ENCODE measurements at regions not wholly inside any gene's neighbourhood (a gene's known extent, or its start where the extent isn't known, plus 50 kb on each side); places are given as distances from the start of the nearest gene placed in this dataset.

- no peak for TF ChIP-seq EZH2 (IDR thresholded peaks at IDR 0.05)
- peak; percentile 64 for TF ChIP-seq CTCF (IDR thresholded peaks at IDR 0.05)
- TF ChIP-seq EZH2phosphoT487 (IDR thresholded peaks at IDR 0.05) = no peak
These were observed 234.6 kb downstream of the TMEM114 start for GRCh38 chr16:8355675-8356074.

Data from neural progenitor cell (in vitro differentiated cells).